OCI-M1 (cell line): ENCODE measurements at regions not wholly inside any gene's neighbourhood (a gene's known extent, or its start where the extent isn't known, plus 50 kb on each side); places are given as distances from the start of the nearest gene placed in this dataset.

Experiments used
- DNase-seq: peaks from one replicate; lab custom pipeline; 2025; lab: John Stamatoyannopoulos, UW

DNA sequence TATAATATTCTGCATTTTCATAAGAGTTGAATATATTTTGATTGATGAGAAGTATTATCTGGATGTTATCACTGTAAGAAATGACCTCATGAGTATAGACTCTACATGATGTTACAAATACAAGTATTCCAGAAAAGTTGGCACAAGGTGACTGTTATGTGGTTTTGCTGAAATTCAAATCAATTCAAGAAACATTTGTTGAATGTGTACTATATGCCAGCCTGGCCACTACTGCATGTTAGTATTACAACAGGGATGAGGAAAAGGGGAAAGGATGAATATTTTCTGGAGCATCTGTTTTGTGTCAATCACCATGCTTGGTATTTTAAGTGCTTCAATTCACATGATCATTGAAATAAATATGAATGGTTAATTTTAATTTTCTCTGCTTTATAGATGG, 250.9 kb upstream of the PBX1 start:
- DNase-seq = no peak

DNA sequence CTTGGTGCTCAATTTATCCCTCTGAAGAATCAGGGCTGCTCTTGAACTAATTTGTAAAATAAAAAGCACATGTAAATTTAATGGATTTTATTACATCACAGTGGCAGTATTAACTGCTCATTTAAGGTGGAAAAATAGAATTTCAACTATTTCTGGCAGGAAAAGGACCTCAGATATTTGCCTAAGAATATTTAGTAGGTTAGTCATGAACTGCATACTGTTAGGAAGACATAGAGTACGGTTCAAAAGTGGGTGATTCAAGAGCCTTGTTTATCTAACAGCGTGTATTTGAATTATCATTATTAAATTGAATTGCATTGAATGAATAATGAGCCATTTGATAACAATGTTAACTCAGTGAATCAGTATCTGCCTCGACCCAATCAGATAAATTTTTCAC, 248.8 kb upstream of the PBX1 start:
- DNase-seq = no peak

DNA sequence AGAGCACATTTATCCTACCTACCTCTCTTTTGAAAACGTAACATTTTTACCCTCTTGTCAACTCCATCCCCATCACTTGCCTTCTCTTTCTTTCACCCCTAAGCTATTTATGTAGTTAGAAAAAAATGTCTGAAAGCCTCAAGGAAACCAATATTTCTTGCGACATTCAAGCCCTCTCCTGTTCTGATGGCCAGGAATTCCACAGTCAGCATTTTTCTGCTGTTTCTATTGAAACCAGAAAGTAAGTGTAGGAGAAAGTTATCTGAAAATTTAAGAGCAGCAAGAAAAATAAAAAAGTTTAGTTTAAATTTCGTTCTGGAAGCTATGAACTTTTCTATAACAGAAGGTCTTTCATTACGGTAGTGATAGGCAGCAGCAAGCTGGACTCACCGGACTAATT, 247.6 kb upstream of the PBX1 start:
- DNase-seq = no peak

DNA sequence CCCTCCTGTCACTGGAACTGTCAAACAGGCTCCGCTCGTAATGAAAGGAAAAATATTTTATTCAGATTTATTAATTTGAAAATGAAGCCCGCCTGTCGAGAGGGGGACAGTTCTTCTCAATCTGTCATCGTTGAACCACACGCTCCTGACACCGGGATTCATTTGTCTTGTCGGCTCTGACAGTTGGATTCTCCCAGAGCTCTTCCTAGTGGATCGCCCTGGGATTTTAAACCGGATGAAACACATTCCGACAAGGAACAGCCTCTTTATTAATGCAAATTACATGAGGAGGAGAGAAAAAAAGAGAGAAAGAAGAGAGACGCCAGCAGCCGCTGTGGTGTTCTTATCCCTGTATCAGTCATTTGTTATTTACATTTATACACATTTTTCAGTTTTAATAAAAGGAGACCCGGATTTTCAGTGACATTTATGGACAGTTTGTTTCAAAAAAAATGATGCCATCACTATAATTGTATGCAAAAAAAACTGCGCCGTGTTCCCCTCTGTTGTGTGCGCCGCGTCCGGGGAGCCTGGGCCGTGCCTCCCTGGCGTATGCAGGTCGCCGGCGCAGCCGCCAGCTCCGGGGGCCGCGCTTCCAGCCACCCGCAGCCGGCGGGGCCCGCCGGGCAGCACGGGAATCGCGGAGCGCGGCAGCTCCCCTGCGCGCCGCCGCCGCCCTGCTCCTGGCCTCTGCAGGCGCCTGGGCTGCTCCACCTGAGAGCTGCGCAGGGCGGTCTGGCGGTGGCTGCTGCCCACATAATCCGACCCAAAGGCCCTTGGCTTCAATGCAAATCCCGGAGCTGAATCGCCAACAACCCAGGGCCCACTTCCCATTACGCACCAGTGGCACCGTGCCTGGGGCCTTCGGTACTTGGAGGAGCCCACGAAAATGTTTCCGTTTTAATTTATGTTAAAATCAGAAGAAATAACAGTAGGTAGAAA, 237.9 kb upstream of the PBX1 start:
- DNase-seq = no peak

DNA sequence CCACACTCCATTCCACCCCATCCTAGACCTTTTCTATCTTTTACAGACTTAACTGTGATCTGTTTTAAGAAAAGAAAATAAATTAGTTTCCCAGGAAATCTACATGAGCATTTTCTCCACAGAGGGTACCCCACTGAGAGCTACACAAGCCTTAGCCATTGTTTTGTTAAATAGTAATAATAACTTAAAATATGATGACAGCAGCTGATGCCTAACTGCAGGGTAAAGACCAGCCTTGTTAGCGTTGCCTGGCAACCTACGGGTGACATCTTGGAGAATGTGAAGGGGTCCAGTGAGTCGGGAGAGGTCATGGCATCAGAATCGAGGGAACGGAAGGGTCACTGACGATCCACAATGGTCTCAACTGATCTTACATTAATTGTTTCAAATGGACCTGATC, 233.2 kb upstream of the PBX1 start:
- DNase-seq = no peak

DNA sequence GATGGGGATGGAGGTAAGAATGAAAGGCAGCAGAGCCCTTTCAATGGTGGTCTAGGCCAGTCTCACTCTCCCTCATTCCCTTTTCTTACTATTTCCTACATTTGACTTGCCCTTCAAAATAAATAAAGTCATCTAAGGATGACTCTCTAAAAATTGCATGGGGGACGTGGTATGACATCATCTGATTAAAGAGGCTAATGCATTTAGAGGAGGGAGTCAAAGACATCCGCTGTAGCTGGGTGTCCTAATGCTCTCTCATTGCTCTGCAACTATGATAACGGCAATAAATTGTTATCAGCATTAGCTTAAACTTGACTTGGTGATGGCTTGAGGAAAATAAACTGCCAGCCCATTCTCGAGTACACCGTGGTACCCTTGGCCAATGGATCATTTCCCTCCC, 225.6 kb upstream of the PBX1 start:
- DNase-seq = no peak

DNA sequence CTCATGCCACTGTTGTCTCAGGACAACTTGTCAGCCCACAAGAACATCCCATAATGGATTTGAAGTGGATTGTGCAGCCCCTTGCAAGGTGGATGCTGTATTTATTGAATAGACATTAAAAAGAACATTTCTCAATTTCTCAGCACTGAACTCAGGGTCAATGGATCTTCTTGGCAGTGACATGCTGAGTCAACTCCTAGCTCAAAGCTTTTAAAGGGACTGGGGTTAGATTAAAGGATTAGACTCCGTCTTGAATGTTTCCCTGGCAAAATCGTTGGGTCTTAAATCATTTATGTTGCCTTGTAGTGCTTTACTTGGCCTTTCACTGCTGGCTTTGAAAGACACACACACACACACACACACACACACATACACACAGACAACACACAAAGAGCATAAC, 221.6 kb upstream of the PBX1 start:
- no peak for DNase-seq

DNA sequence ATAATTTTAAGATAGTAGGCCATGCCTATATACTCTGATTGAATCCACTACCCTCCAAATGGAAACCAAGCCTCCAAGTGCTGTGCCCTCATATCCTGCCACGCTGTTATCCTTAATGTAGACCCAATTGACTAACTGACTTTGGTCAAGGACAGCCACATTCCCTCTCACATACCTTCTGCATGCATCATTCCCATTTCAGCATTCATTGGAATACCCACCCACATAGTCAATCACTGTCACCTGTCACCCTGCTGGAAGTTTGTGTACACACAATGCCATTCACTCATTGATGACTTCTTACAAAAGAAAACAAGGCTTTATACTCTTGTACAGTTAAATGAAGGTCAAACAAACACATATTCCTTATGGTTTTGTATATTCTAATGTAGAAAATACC, 221.1 kb upstream of the PBX1 start:
- no peak for DNase-seq

DNA sequence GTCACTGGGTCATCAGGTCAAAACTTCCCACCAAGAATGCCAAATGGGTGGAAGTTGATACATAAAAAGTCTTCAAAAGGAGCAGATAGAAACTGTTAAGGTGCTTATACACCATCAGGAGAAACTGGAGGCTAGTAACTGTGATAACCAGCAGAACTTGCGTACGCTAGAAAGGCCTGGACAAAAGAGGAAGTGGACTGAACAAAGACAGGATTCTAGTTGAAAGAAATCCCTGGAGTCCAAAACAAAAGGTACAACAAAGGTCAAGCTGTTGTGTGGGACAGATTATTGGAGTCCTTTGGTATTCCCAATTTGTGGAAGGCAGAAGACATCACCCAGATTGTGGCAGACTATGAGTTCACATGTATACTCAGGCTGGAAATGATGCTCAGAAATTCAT, 215.8 kb upstream of the PBX1 start:
- DNase-seq = peak; percentile 33

DNA sequence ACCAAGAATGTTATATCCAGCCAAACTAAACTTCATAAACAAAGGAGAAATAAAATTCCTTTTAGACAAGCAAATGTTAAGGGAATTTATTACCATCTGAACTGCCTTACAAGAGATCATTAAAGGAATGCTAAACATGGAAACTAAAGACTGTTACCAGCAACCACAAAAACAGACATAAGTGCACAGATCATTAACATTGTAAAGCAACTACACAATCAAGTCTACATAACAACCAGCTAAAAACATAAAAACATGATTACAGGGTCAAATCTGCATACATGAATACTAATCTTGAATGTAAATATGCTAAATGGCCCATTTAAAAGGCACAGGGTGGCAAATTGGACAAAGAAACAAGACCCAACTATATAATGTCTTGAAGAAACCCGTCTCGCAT, 211.0 kb upstream of the PBX1 start:
- DNase-seq = no peak

DNA sequence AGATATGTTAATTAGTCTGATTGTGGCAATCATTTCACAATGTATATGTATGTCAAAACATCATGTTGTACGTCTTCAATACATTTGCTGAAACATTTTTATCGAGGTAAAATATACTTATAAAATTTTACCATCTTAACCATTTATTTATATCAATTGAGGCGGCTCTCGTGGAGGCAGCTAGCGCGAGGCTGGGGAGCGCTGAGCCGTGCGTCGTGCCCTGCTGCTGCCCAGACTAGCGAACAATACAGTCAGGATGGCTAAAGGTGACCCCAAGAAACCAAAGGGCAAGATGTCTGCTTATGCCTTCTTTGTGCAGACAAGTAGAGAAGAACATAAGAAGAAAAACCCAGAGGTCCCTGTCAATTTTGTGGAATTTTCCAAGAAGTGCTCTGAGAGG, 202.5 kb upstream of the PBX1 start:
- no peak for DNase-seq

DNA sequence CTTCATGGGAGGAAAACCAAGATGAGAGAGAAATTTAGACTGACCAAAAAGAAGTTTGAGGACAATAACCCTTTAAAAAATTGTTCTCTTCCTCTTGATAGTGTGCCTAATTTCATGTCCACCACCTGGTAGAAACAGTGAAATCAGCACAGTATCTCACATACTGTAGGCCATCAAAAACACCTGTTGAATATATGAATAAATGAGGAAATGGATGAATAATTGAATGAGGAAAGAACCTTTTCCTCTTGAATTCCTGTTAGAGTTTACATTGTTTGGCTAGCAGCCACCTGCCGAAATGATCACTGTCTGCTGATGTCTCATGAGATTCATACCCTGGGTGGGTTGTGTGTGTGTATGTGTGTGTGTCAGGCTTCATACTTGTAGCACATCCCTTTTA, 198.7 kb upstream of the PBX1 start:
- DNase-seq = no peak

DNA sequence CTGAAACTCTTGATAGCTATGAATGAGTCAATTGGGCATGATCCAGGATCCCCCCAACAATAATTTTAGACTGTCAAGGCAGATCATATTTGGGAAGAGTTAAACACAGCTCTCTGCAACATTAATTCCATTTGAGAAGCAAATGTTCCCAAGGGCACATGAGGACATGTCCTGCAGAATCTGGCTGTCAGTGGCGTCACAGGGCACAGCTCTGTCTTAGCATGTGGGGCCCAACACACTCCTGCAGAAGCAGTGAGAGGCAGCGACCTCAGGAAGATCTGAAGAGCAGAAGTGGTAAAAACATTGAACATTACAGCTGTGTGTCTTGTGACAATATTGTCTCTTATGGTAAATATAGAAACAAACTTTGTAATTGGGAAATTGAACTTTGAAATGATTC, 197.1 kb upstream of the PBX1 start:
- DNase-seq = no peak

DNA sequence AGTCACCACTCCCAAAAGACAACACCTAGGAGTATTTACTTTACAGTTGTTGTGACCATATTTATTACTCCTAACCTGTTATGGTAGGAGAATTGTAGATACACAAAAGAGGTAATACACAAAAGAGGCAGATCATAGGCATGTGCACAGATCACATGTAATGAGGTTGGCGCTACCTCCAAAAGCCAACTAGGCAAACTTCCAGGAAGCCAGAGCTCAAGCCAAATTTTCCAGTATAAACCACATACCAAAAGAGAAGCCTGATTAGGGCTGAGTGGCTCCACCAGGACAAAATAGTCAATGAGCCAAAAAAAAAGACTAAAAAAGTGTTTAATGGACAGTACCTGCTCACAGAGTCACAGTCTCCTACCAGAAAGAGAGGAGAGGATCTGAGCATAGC, 195.0 kb upstream of the PBX1 start:
- no peak for DNase-seq

DNA sequence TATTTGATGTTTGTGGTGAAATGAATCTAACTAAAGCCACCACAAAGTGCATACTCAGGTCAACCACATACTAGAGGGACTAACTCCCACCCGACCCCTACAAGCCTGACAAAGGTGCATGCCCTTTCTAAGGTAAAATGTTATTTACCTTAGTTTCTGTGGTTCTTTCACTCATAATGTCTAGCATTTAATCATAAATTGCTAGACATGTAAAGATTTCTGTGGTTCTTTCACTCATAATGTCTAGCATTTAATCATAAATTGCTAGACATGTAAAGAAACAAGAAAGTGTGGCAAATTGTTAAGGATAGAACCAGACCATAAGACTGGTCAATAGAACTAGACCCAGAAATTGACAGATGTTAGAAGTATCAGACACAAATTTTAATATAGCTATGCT, 193.0 kb upstream of the PBX1 start:
- DNase-seq = no peak

DNA sequence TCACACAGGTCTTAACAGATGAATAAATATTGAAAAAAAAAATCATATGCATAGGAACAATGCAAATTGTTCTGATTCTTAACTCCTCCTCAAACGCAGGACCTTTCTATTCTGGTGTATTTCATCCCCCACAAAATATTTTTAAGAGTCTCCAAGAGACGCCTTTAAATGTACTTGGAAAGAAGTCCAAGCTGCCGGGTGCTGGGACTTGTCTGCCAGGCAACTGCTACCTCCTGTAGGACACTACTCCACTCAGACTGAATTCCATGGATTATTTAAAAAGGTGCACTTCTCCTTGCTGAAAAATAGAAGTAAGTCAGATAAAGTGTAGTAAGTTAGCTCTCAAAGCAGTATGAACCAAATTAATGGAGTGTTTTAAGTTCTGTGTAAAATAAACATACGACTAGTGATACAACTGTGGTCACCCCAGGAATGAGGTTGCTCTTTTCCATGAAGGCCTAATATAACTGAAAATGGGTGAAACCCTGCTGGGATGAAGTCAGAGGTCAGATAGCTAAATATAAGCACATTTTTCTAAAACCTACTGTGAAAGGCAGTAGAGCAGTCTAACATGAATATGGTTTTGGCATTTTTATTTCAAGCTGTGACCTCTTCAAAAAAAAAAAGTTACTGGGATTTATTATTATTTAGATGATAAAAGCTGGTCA, 189.2 kb upstream of the PBX1 start:
- DNase-seq = no peak

DNA sequence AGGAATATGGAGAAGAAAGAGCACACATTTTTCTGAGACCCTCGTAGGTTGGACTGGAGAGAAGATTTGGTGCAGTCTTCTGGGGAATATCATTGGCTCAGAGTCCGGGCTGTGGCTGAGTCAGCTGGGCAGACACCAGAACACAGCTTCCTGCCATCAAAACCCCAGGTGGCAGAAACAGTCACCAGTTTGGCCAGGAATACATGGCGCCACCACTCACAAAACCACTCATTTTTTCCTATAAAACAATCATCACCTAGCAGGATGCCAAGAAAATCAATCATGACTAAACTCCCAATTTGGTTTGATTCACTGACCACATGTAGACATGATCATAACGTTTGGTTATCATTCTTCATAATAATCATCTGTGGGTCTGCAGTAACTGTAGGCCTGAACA, 178.1 kb upstream of the PBX1 start:
- no peak for DNase-seq

DNA sequence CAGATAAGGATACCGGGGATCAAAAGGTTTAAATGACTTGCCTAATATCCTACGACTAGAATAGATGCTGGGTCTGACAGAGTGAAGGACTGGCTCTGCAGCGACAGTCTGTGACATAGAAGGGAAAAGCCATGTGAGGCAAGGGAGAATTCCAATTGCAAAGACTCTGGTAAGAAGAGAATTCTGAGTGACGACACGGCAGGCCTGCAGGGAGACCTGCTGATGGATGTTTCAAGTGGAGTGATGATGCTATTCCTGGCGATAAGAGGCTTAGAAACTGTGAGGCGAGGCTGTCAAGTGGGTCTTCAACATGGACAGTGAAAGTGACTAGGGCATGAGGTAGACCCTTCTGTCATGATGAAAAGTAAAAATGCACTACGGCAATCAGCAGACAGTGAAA, 176.6 kb upstream of the PBX1 start:
- DNase-seq = no peak

DNA sequence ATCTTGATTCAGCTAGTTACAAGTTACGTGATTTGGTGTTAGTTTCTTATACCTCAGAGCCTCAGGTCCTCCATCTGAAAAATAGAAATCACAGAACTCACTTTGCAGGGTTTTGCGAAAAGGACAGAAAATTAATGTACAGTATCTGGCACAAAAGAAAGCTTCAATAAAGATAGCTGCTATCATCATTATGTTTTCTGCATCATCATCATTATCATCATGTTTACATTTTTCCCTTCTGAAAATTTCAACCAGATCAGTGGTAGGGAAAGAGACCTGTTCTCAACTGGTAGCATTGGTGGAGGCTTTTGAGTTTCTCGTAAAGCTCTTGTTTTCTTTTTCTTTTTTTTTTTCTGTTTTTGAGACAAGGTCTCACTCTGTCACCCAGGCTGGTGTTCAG, 174.7 kb upstream of the PBX1 start:
- no peak for DNase-seq

DNA sequence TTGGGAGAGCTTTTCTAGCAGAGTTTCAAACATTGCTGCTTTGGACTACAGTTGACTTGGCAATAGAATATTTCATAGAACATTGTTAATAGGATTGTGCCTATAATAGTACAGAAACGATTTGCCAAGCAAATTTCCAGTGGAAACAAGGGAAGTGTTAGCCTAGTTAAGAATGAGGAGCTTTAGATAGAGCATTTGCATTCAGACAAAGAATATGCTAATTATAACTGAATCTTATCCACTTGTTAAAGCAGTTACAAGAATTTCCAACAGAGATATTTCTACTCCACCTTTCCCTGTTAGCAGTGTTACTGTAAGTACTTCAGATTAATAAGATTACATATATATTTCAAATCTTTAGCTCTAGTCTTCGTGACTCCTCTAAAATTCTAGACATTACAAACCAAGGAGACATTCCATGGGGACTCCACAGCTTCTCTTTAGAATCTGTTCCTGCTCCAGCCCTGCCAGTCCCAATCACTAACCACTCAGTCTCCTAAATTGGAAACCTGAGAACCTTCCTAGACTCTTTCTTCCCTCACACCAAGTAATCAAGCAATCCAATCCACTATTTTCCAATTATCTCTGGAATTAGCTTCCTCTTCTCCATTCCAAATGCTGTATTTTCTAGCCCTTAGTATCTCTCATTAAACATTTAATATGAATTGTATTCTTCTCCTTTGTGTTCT, 141.8 kb upstream of the PBX1 start:
- DNase-seq = no peak

DNA sequence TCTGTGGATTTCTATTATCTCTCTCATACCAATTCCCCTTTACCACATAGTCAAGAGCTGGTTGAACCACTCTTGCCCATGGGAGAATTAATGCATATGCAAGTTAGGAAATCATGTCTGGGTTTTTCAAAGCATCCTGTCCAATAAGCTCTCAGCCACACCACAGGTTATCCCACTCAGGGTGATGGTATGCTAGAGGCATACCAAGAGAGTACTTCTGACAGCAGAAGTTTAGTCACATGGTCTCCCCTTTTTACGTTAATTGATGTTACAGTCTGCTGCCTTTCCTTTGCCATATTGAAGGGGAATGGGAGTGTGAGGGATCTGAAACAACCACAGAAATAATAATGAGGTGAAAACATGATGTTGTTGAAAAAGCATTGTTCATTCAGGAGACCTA, 135.8 kb upstream of the PBX1 start:
- no peak for DNase-seq

DNA sequence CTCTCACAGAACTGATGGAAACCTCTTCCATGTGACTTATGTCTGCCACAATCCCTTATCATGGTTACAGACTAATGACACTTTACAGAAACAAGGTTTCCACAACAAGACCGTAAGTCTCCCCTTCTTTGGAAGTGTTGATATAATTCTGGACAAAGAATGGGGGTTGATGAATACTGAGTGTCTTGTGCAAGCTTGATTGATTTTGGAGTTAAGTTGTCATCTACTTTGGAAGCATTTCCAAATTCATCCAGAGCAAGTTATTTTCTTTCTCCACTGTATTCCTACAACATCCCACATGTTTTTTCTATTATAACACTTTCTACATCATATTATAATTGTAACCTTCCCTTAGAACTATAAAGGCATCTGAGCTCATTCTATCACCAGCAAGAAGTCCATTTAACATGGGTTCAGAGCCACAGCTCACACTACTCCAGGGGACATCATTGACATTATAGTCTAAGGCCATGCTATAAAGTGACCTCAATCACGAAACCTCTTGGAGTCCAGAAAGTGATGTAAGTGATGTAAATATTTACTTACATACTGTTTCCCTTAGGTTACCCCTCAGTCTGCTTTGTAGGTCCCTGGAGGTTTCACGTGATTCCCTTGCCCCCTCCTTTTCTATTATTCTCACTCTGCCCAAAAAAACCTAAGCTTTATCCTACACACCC, 125.7 kb upstream of the PBX1 start:
- no peak for DNase-seq

DNA sequence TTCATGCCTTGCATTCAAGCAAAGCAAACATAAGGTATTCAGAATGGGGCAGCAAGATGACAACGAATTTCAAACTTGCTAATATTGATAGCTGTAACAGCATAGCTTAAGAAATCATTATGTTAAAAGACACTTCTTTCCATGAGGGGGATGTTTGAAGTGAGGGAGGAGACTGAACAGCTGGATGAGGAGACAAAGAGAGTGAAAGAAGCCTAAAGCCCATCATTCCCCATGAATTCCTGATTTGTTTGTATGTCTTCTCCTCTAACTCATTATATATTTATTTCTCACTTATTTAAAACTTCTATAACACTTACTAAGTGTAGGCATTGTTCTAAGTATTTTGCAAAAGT, 125.2 kb upstream of the PBX1 start:
- no peak for DNase-seq
